Neural crest cell (in vitro differentiated cells): ENCODE measurements at regions not wholly inside any gene's neighbourhood (a gene's known extent, or its start where the extent isn't known, plus 50 kb on each side); places are given as distances from the start of the nearest gene placed in this dataset.

Source experiments
- DNase-seq: peaks from one replicate; pipeline ENCODE4 v3.0.0; 2021; ENCODE audit warnings: low read depth, mixed read lengths, low spot score
- H3K27ac Mint-ChIP-seq: one replicate; pipeline ENCODE4 v1.8.0; 2021; ENCODE audit warnings: mild to moderate bottlenecking, mixed read lengths; ENCODE audit not compliant: unreplicated experiment
- H3K27me3 Mint-ChIP-seq: 2 replicates; pipeline ENCODE4 v1.8.0; 2021; ENCODE audit warnings: low read depth, mild to moderate bottlenecking, mixed read lengths
- H3K36me3 Mint-ChIP-seq: 2 replicates; pipeline ENCODE4 v1.8.0; 2021; ENCODE audit warnings: low read depth, mild to moderate bottlenecking, mixed read lengths
- H3K4me1 Mint-ChIP-seq: 2 replicates; pipeline ENCODE4 v1.8.0; 2021; ENCODE audit warnings: mixed read lengths
- H3K4me3 Mint-ChIP-seq: one replicate; pipeline ENCODE4 v1.8.0; 2021; ENCODE audit warnings: mild to moderate bottlenecking, mixed read lengths
- H3K9me3 Mint-ChIP-seq: 2 replicates; pipeline ENCODE4 v1.8.0; 2021; ENCODE audit warnings: mixed read lengths
- TF ChIP-seq, protein P1 (sequence below): fragments of 200-600 bp; sonication (generic); conservative IDR thresholded peaks from 2 replicates; pipeline ENCODE4 v1.5.0; 2021; ENCODE audit warnings: antibody characterized with exemption, mild to moderate bottlenecking

DNA sequence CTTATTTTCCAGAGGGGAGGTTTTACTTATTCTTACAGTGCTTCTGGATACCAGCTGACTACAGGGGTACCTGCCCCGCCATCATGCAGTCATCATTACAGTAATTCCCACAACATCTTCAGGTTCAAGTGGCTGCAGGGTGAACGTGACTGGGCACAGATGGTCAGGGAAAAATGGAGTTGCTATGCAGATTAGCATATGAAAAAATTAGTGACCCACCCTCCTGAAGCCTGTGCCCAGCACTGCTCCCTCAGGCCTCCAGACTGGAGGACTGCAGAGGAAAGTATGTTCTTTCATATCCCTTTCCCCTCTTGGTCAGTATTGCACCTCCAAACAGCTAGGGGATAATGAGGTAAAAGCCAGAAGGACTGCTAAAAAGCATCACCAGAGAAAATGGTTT lies 937.9 kb downstream of the TUSC7 start:
- H3K4me1 Mint-ChIP-seq: peaks cover 11% of the 10 kb centered on the region
- TF ChIP-seq, protein P1, sequence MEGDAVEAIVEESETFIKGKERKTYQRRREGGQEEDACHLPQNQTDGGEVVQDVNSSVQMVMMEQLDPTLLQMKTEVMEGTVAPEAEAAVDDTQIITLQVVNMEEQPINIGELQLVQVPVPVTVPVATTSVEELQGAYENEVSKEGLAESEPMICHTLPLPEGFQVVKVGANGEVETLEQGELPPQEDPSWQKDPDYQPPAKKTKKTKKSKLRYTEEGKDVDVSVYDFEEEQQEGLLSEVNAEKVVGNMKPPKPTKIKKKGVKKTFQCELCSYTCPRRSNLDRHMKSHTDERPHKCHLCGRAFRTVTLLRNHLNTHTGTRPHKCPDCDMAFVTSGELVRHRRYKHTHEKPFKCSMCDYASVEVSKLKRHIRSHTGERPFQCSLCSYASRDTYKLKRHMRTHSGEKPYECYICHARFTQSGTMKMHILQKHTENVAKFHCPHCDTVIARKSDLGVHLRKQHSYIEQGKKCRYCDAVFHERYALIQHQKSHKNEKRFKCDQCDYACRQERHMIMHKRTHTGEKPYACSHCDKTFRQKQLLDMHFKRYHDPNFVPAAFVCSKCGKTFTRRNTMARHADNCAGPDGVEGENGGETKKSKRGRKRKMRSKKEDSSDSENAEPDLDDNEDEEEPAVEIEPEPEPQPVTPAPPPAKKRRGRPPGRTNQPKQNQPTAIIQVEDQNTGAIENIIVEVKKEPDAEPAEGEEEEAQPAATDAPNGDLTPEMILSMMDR: no peak
- H3K36me3 Mint-ChIP-seq: no peaks in the 10 kb centered on the region
- H3K4me3 Mint-ChIP-seq: no peak overlapping the region
- H3K27me3 Mint-ChIP-seq: no peaks in the 10 kb centered on the region
- no peak for DNase-seq
- H3K27ac Mint-ChIP-seq: no peak overlapping the region
- H3K9me3 Mint-ChIP-seq: peaks cover 8% of the 10 kb centered on the region

DNA sequence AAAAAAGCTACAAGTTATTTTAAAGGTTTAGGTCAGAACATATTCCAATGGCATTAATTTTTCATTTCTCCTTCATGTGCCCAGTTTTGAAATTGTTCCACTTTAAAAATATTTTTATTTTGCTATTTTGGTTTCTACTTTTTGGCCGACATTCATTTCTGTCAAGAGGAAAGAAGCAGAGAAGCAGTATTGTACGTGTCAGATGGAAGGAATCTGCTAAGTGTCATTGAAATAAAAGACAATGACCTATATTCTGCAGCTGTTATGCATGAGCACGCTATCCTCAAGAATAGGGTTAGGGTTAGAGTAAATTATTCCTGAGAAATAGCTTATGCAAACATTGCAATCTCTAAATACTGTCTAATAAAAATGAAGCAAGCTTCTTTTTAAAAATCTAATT lies 941.7 kb downstream of the TUSC7 start:
- no peak overlapping the region for H3K4me3 Mint-ChIP-seq
- TF ChIP-seq, protein P1: no peak
- H3K9me3 Mint-ChIP-seq: no peaks in the 10 kb centered on the region
- no peak overlapping the region for H3K27ac Mint-ChIP-seq
- no peak for DNase-seq
- H3K4me1 Mint-ChIP-seq: peaks cover 16% of the 10 kb centered on the region
- no peaks in the 10 kb centered on the region for H3K36me3 Mint-ChIP-seq
- no peaks in the 10 kb centered on the region for H3K27me3 Mint-ChIP-seq

DNA sequence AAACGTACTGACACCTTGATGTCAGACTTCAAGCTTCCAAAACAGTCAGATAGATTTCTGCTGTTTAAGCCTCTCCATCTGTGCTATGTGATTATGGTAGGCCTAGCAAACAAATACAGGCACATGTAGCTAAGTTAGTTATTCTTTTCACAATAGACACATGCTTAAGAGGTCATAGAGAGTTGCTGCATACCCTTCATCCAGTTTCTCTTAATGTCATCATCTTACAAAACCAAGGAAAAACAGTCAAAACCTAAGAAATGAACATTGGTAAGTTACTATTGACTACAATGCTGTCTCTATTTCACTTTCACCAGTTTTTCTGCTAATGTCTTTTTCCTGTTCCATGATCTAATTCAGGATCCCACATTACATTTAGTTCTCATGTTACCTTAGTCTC lies 946.8 kb downstream of the TUSC7 start:
- Mint-ChIP-seq H3K36me3 (no peaks in the 10 kb centered on the region), H3K4me1 (peaks cover 18% of the 10 kb centered on the region), H3K27me3 (no peaks in the 10 kb centered on the region), H3K27ac (no peak overlapping the region), H3K4me3 (no peak overlapping the region), H3K9me3 (no peaks in the 10 kb centered on the region)
- TF ChIP-seq, protein P1: no peak
- no peak for DNase-seq

DNA sequence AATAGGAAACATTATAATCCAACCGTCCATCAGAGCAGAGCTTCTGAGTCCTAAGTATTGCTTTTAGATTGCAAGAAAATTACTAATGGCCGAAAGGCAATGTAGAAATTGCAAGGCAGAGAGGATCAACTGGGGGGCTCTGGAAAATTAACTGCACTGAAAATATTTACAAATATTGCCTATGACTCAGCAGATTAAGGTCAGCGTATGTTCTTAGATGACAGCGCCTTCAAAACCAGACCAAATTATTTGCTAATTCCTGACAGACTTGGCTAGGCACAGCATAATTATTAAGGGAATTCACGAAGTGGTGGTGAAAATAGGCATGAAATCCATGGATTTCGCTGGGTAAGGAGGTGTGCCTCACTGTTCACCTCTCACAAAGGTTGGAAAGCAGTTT lies 947.7 kb downstream of the TUSC7 start:
- H3K36me3 Mint-ChIP-seq: no peaks in the 10 kb centered on the region
- H3K4me1 Mint-ChIP-seq: peaks cover 18% of the 10 kb centered on the region
- no peak overlapping the region for H3K4me3 Mint-ChIP-seq
- no peak overlapping the region for H3K27ac Mint-ChIP-seq
- no peaks in the 10 kb centered on the region for H3K27me3 Mint-ChIP-seq
- no peaks in the 10 kb centered on the region for H3K9me3 Mint-ChIP-seq
- TF ChIP-seq, protein P1: no peak
- DNase-seq: no peak

DNA sequence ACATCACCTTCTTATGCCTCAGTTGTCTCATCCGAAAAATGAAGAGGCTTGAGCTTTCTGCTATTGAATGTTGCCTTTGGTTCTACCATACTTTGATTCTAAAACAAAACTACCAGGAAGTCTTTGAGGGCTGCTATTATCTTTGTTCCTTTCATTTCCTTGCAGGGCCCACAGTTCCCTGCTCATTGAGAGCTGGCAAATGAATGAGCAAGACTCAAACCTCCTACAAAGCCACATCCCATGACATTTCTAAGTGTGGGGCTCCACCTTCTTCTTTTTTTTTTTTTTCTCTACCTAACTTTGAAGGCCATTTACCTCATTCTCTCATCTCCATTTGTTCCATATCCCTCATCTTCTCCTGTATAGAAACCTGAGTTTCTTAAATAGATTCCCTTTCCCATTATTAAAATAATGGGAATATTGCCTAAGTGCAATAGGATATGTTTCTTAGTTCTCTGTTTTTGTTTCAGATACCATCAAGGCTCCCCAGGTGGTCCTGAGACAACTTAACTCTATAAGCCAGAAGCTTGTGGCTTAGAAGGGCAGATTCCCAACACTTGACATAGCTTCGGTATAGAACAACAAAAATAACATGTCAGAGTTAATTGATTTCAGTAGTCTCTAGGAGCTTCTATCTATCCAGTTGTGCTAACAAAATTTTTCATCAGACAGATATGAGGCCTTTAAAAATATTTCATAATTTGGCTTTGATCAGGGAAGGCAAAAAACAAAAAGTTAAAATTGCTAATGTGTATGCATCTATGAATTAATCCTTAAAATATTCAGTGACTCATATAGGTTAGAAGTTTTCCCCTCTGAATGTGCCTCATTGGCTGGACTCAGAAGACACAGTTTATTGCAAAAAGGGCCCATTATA lies 951.6 kb downstream of the TUSC7 start:
- Mint-ChIP-seq H3K27ac (no peak overlapping the region), H3K36me3 (no peaks in the 10 kb centered on the region), H3K4me3 (no peak overlapping the region), H3K27me3 (no peaks in the 10 kb centered on the region), H3K4me1 (peaks cover 18% of the 10 kb centered on the region), H3K9me3 (no peaks in the 10 kb centered on the region)
- TF ChIP-seq, protein P1: no peak
- no peak for DNase-seq
